GM18511 (cell line): ENCODE measurements at regions not wholly inside any gene's neighbourhood (a gene's known extent, or its start where the extent isn't known, plus 50 kb on each side); places are given as distances from the start of the nearest gene placed in this dataset.

Source experiments
- ATAC-seq: cut with Tn5 transposase; IDR thresholded peaks from one replicate; pipeline ENCODE4 v1.9.1; 2021; ENCODE audit warnings: mild to moderate bottlenecking, moderate library complexity; ENCODE audit not compliant: unreplicated experiment

DNA sequence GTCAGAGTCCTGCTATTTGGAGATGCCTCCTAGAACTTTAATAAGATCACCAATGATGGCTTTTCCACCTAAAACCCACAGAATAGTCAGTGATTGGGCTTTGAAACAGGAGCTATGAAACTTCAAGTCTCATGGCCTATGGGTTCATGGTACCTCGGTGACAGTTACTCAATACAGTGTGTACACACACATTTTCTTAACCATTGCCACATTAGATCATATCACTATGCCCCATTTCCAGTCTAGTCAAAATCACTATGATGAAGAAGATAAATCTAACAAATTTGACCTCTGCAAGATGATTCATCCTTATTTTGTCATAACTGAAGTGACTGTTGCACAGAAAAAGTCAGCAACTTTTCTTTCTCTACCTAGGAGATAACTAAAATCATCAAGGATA, 86.8 kb upstream of the OR13F1 start:
- no peak for ATAC-seq

DNA sequence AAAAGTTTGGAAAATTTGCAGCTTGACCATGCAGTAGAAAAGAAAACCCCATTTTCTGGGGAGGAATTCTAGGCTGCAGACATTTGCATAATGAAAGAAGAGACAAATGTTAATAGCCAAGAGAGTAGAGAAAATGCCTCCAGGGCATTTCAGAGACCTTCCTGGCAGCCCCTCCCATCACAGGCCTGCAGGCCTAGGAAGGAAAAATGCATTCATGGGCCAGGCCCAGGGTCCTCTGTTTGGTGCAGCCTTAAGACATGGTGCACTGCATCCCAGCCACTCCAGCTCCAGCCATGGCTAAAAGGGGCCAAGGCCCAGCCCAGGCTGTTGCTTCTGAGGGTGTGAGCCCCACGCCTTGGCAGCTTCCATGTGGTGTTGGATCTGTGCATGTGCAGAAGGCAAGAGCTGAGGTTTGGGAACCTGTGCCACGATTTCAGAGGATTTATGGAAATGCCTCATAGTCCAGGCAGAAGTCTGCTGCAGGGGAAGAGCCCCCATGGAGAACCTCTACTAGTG, 75.0 kb upstream of the OR13F1 start:
- no peak for ATAC-seq

DNA sequence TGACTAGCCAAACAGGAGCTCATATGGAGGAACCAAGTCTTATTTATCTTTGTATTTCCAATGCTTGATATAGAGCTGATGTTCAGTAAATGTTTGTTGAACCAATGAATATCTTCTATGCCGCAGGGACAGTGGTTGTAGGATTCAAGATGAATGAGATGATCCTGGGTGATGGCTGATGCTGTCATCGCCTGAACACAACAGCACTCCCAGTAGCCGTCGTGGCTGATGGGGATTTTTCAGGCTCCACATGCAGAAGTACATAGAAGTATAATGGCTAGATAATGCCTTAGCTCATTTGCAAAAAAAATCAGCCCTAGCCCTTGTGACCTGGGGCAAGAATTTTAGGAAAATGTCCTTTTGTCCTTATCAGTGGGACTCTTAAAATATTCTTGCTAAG, 69.0 kb upstream of the OR13F1 start:
- no peak for ATAC-seq

DNA sequence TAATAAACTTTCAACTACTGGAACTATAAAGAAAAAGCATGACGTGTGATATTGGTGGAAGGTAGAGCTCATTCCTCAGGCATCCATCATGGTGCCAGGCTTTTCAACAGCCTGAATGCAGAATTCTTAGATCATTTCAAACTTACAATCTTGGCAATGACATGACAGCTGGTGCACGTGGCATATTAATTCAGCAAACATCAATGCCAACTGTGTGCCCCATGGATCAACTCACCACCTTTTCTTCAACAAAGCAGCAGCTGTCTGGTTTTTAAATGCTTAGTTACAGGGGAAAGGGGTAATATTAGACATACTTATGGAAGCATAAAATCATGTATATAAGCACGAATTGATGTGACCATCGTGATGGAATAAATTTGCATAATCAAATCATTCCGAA, 56.0 kb upstream of the OR13F1 start:
- no peak for ATAC-seq
